ENCODE measurements at regions not wholly inside any gene's neighbourhood (a gene's known extent, or its start where the extent isn't known, plus 50 kb on each side); places are given as distances from the start of the nearest gene placed in this dataset.

GRCh38 chr1:244150071-244150470, 99.0 kb downstream of the ZBTB18 start:
- no peaks in the 10 kb centered on the region for H3K36me3 ChIP-seq
- 45% methylated on average over 5 of the region's 5 CpGs for WGBS
- H3K4me1 ChIP-seq = peaks cover 0 to 10% (median 6%) of the 10 kb centered on the region in 4 donors
- intact Hi-C loops (cut with DNase I) = no loop called here
- no peak for DNase-seq (ENCODE audit: extremely low spot score)
- no peak for TF ChIP-seq EP300 (IDR thresholded peaks at IDR 0.05)
- TF ChIP-seq POLR2AphosphoS5 (IDR thresholded peaks at IDR 0.05) = no peak
- TF ChIP-seq, protein P1, sequence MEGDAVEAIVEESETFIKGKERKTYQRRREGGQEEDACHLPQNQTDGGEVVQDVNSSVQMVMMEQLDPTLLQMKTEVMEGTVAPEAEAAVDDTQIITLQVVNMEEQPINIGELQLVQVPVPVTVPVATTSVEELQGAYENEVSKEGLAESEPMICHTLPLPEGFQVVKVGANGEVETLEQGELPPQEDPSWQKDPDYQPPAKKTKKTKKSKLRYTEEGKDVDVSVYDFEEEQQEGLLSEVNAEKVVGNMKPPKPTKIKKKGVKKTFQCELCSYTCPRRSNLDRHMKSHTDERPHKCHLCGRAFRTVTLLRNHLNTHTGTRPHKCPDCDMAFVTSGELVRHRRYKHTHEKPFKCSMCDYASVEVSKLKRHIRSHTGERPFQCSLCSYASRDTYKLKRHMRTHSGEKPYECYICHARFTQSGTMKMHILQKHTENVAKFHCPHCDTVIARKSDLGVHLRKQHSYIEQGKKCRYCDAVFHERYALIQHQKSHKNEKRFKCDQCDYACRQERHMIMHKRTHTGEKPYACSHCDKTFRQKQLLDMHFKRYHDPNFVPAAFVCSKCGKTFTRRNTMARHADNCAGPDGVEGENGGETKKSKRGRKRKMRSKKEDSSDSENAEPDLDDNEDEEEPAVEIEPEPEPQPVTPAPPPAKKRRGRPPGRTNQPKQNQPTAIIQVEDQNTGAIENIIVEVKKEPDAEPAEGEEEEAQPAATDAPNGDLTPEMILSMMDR (IDR thresholded peaks at IDR 0.05) = no peak
- TF ChIP-seq POLR2A (IDR thresholded peaks at IDR 0.05; ENCODE audit: low read depth) = no peak
- H3K27me3 ChIP-seq = no peaks in the 10 kb centered on the region
- H3K4me3 ChIP-seq = no peak overlapping the region
- no peak overlapping the region for H3K27ac ChIP-seq (replicated peaks in 1 of 4)
- no peaks in the 10 kb centered on the region for H3K9me3 ChIP-seq

DNA sequence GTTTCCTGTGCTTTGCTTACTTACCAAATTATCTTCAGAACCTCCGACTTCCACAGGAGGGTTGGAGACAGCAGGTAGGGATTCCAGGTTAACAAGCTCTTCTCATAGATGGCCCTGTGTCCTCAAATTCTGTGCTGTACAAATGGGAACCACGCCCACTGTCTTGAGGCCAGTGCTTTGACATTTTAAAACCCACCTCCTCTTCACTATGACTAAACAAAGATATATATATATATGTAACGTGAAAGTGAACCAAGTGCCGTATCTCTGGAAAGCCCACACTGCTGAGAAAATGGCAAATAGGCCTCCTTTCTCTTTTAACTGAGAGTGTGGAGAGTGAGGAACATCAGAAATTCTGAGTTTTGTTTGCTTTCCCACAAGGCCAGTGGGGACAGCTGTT, 99.6 kb downstream of the ZBTB18 start:
- WGBS = 80% methylated on average over 4 of the region's 4 CpGs
- peaks cover 0 to 14% (median 8%) of the 10 kb centered on the region in 4 donors for H3K4me1 ChIP-seq
- no peak overlapping the region for H3K27ac ChIP-seq (replicated peaks in 1 of 4)
- H3K36me3 ChIP-seq = no peaks in the 10 kb centered on the region
- no peak for TF ChIP-seq POLR2AphosphoS5 (IDR thresholded peaks at IDR 0.05)
- peak; percentile 72 for DNase-seq (ENCODE audit: extremely low spot score)
- intact Hi-C loops (cut with DNase I) = no loop called here
- H3K9me3 ChIP-seq = no peaks in the 10 kb centered on the region
- H3K27me3 ChIP-seq = no peaks in the 10 kb centered on the region
- no peak overlapping the region for H3K4me3 ChIP-seq

DNA sequence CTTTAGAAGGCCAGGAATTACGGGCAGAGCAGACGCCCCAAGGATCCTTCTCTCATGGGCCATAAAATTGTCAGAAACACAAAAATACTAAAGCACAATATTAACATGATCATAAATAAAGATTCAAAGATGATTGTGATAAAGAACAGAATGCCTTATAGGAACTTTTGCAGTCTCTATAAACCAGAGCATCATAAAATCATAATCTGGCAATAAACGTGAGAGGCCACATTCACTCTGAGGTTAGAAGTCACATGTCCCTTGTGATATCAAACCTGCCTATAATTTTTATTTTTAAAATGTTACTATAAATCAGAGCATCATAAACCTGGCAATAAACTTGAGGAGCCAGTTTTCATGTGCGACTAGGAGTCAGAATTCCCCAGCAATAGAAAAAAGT, 100.5 kb downstream of the ZBTB18 start:
- H3K27me3 ChIP-seq = no peaks in the 10 kb centered on the region
- intact Hi-C loops (cut with DNase I) = no loop called here
- H3K27ac ChIP-seq (replicated peaks in 1 of 4) = no peak overlapping the region
- H3K9me3 ChIP-seq = no peaks in the 10 kb centered on the region
- TF ChIP-seq, protein P1 (IDR thresholded peaks at IDR 0.05) = no peak
- TF ChIP-seq POLR2A (IDR thresholded peaks at IDR 0.05; ENCODE audit: low read depth) (no peak), EP300 (IDR thresholded peaks at IDR 0.05) (no peak)
- H3K36me3 ChIP-seq = no peaks in the 10 kb centered on the region
- peaks cover 0 to 15% (median 8%) of the 10 kb centered on the region in 4 donors for H3K4me1 ChIP-seq
- DNase-seq (ENCODE audit: extremely low spot score) = no peak
- 73% methylated on average over 4 of the region's 4 CpGs for WGBS
- no peak overlapping the region for H3K4me3 ChIP-seq

GRCh38 chr1:244154508-244154871, 103.4 kb downstream of the ZBTB18 start:
- H3K36me3 ChIP-seq = no peaks in the 10 kb centered on the region
- WGBS = 42% methylated on average over 5 of the region's 5 CpGs
- no peak for DNase-seq (ENCODE audit: extremely low spot score)
- no peak for TF ChIP-seq POLR2AphosphoS5 (IDR thresholded peaks at IDR 0.05)
- TF ChIP-seq POLR2A (IDR thresholded peaks at IDR 0.05; ENCODE audit: low read depth) = no peak
- TF ChIP-seq, protein P1 (IDR thresholded peaks at IDR 0.05) = no peak
- TF ChIP-seq EP300 (IDR thresholded peaks at IDR 0.05) = no peak
- H3K9me3 ChIP-seq = no peaks in the 10 kb centered on the region
- no peaks in the 10 kb centered on the region for H3K27me3 ChIP-seq
- no peak overlapping the region for H3K4me3 ChIP-seq
- intact Hi-C loops (cut with DNase I) = no loop called here
- peak overlapping the region in 2 of 4 donors; percentile 55 to 63 for H3K27ac ChIP-seq (replicated peaks in 1 of 4)
- peaks cover 0 to 15% (median 8%) of the 10 kb centered on the region in 4 donors for H3K4me1 ChIP-seq

GRCh38 chr1:244154872-244155531, 103.9 kb downstream of the ZBTB18 start:
- Histone ChIP-seq H3K27me3 (no peaks in the 10 kb centered on the region), H3K36me3 (no peaks in the 10 kb centered on the region), H3K4me3 (no peak overlapping the region), H3K27ac (replicated peaks in 1 of 4) (peak overlapping the region in 3 of 4 donors; percentile 20 to 63 (median 55)), H3K9me3 (no peaks in the 10 kb centered on the region), H3K4me1 (peaks cover 0 to 15% (median 8%) of the 10 kb centered on the region in 4 donors)
- 76% methylated on average over 7 of the region's 21 CpGs for WGBS
- DNase-seq (ENCODE audit: extremely low spot score) = peak; percentile 91
- TF ChIP-seq, protein P1 (IDR thresholded peaks at IDR 0.05) = no peak
- no peak for TF ChIP-seq POLR2AphosphoS5 (IDR thresholded peaks at IDR 0.05)
- no peak for TF ChIP-seq EP300 (IDR thresholded peaks at IDR 0.05)
- no peak for TF ChIP-seq POLR2A (IDR thresholded peaks at IDR 0.05; ENCODE audit: low read depth)
- intact Hi-C loops (cut with DNase I) = no loop called here

All from esophagus muscularis mucosa (tissue), 4 donors.